Gastrocnemius medialis (tissue), 4 donors: ENCODE measurements at regions not wholly inside any gene's neighbourhood (a gene's known extent, or its start where the extent isn't known, plus 50 kb on each side); places are given as distances from the start of the nearest gene placed in this dataset.
A peak's percentile ranks its signal among the peaks of the same experiment; 100 is the strongest.

Experiments used
- ATAC-seq, 2 donors: fragments of 150-250 bp; one replicate each; pipeline ENCODE4 v1.9.1; 2016
- DNase-seq, 2 donors: peaks; one replicate each; pipeline ENCODE4 v3.0.0-alpha.2; 2019
- H3K27ac ChIP-seq, 4 donors: fragments of 200-600 bp; sonication (generic); 1 replicate in 1 of 4; 2 replicates in 3 of 4; pipeline ENCODE4 v1.5.1; 2016 to 2018; ENCODE audit warnings: mild to moderate bottlenecking in 2 of 4, moderate library complexity in 1 of 4
- H3K27me3 ChIP-seq, 3 donors: fragments of 200-600 bp; sonication (generic) in 2 of 3; 1 replicate in 1 of 3; 2 replicates in 2 of 3; pipeline versions ENCODE4 v1.5.1 to v1.6.0; 2016 to 2019; ENCODE audit warnings: mild to moderate bottlenecking in 1 of 3, moderate library complexity in 1 of 3
- H3K36me3 ChIP-seq, 2 donors: fragments of 200-600 bp; sonication (generic) in 1 of 2; one replicate each; pipeline ENCODE4 v1.5.1; 2017 to 2018
- H3K4me1 ChIP-seq, 2 donors: fragments of 200-600 bp; sonication (generic) in 1 of 2; one replicate each; pipeline ENCODE4 v1.5.1; 2016 to 2017; ENCODE audit warnings: mild to moderate bottlenecking in 2 of 2
- H3K4me3 ChIP-seq, 4 donors: fragments of 200-600 bp; sonication (generic) in 3 of 4; 1 replicate in 1 of 4; 2 replicates in 3 of 4; pipeline ENCODE4 v1.5.1; 2016 to 2019; ENCODE audit warnings: mild to moderate bottlenecking in 2 of 4
- H3K9me3 ChIP-seq, 3 donors: fragments of 200-600 bp; sonication (generic) in 2 of 3; 1 replicate in 1 of 3; 2 replicates in 2 of 3; pipeline ENCODE4 v1.5.1; 2016 to 2019
- CTCF ChIP-seq, 5 experiments: fragments of 450-650 bp in 3 of 5; fragments of 200-600 bp in 2 of 5; sonication (generic) in 2 of 5; IDR thresholded peaks in 4 of 5; conservative IDR thresholded peaks in 1 of 5; 1 replicate in 4 of 5; 2 replicates in 1 of 5; pipeline ENCODE4 v1.5.1; 2016 to 2019; ENCODE audit warnings: antibody characterized with exemption in 5 of 5, mild to moderate bottlenecking in 3 of 5, moderate library complexity in 3 of 5
- POLR2A ChIP-seq, 2 donors: fragments of 450-650 bp; IDR thresholded peaks; one replicate each; pipeline ENCODE4 v1.6.1; 2017; ENCODE audit warnings: antibody characterized with exemption in 2 of 2, mild to moderate bottlenecking in 2 of 2, moderate library complexity in 2 of 2
- in situ Hi-C, 4 donors: fragments of 200-750 bp; cut with MboI; loops; one replicate each; pipeline versions ENCODE4 v1.15.0 to v1.8.0; 2017; ENCODE audit warnings: low sequenced_read_pairs in 4 of 4
- intact Hi-C: fragments of 100-400 bp; cut with DNase I; formaldehyde crosslinking; loops from one replicate; pipeline ENCODE4 v1.15.1; 2023; ENCODE audit warnings: low total_unique reads

- H3K27me3 ChIP-seq, result no peaks in the 10 kb centered on the region
- TF ChIP-seq POLR2A (IDR thresholded peaks at IDR 0.05) (no peak), CTCF (IDR thresholded peaks at IDR 0.05 in 4 of 5, conservative IDR thresholded peaks at IDR 0.05 in 1 of 5) (no peak)
- in situ Hi-C loops, result loop anchor here in 1 of 4 donors (25.0 kb wide), 1 partner anchor 1634 kb away; no protein-coding TSS in a partner anchor
- ATAC-seq (no peak), DNase-seq (no peak)
- intact Hi-C loops, result no loop called here
- no peak overlapping the region for H3K4me3 ChIP-seq
- H3K9me3 ChIP-seq, result no peaks in the 10 kb centered on the region
- no peaks in the 10 kb centered on the region for H3K36me3 ChIP-seq
- no peaks in the 10 kb centered on the region for H3K4me1 ChIP-seq
- no peak overlapping the region for H3K27ac ChIP-seq
These were observed 174.0 kb upstream of the FBXL4 start for GRCh38 chr6:99121748-99122147.

- no peak for TF ChIP-seq CTCF (IDR thresholded peaks at IDR 0.05 in 4 of 5, conservative IDR thresholded peaks at IDR 0.05 in 1 of 5)
- TF ChIP-seq POLR2A (IDR thresholded peaks at IDR 0.05), result no peak
- in situ Hi-C loops (loop anchor here in 1 of 4 donors (25.0 kb wide), 1 partner anchor 1633 kb away; no protein-coding TSS in a partner anchor), intact Hi-C loops (no loop called here)
- no peak for DNase-seq
- Histone ChIP-seq H3K4me1 (no peaks in the 10 kb centered on the region), H3K27ac (no peak overlapping the region), H3K4me3 (no peak overlapping the region), H3K27me3 (no peaks in the 10 kb centered on the region), H3K9me3 (no peaks in the 10 kb centered on the region), H3K36me3 (no peaks in the 10 kb centered on the region)
- ATAC-seq, result no peak
These were observed 172.9 kb upstream of the FBXL4 start for GRCh38 chr6:99120641-99121040.

- Histone ChIP-seq H3K36me3 (no peaks in the 10 kb centered on the region), H3K27me3 (no peaks in the 10 kb centered on the region), H3K9me3 (no peaks in the 10 kb centered on the region), H3K27ac (no peak overlapping the region), H3K4me3 (no peak overlapping the region), H3K4me1 (no peaks in the 10 kb centered on the region)
- in situ Hi-C loops (loop anchor here in 1 of 4 donors (25.0 kb wide), 1 partner anchor 1632 kb away; no protein-coding TSS in a partner anchor), intact Hi-C loops (loop anchor here (1.0 kb wide), 1 partner anchor 286 kb away; no protein-coding TSS in a partner anchor)
- TF ChIP-seq CTCF (IDR thresholded peaks at IDR 0.05 in 4 of 5, conservative IDR thresholded peaks at IDR 0.05 in 1 of 5), result peak; percentile 8 to 74 (median 52)
- no peak for TF ChIP-seq POLR2A (IDR thresholded peaks at IDR 0.05)
- DNase-seq (no peak), ATAC-seq (peak in 1 of 2 donors; percentile 36)
These were observed 171.6 kb upstream of the FBXL4 start for GRCh38 chr6:99119109-99120031.

GRCh38 chr6:99114769-99115406 is 167.1 kb upstream of the FBXL4 start:
- TF ChIP-seq CTCF (IDR thresholded peaks at IDR 0.05 in 4 of 5, conservative IDR thresholded peaks at IDR 0.05 in 1 of 5), result no peak
- no peak for TF ChIP-seq POLR2A (IDR thresholded peaks at IDR 0.05)
- no peak overlapping the region for H3K4me3 ChIP-seq
- no peaks in the 10 kb centered on the region for H3K36me3 ChIP-seq
- ATAC-seq (no peak), DNase-seq (no peak)
- no peaks in the 10 kb centered on the region for H3K4me1 ChIP-seq
- H3K9me3 ChIP-seq, result no peaks in the 10 kb centered on the region
- H3K27me3 ChIP-seq, result no peaks in the 10 kb centered on the region
- H3K27ac ChIP-seq, result no peak overlapping the region
- intact Hi-C loops (no loop called here), in situ Hi-C loops (loop anchor here in 1 of 4 donors (25.0 kb wide), 1 partner anchor 1628 kb away; no protein-coding TSS in a partner anchor)
